Liver (tissue), 3 donors: ENCODE measurements at regions not wholly inside any gene's neighbourhood (a gene's known extent, or its start where the extent isn't known, plus 50 kb on each side); places are given as distances from the start of the nearest gene placed in this dataset.

Experiments used
- GABPA ChIP-seq, 2 donors: IDR thresholded peaks in 1 of 2; conservative IDR thresholded peaks in 1 of 2; 2 replicates each; pipeline ENCODE4 v1.6.1; 2016; ENCODE audit warnings: antibody characterized with exemption in 2 of 2, mild to moderate bottlenecking in 1 of 2, moderate library complexity in 1 of 2
- RAD21 ChIP-seq, 2 donors: IDR thresholded peaks; 2 replicates each; pipeline ENCODE4 v1.6.1; 2016; ENCODE audit warnings: antibody characterized with exemption in 2 of 2, mild to moderate bottlenecking in 2 of 2
- SP1 ChIP-seq: IDR thresholded peaks from 2 replicates; pipeline ENCODE4 v1.6.1; 2018; ENCODE audit warnings: antibody characterized with exemption, mild to moderate bottlenecking
- TAF1 ChIP-seq: conservative IDR thresholded peaks from 2 replicates; pipeline ENCODE4 v1.6.1; 2016; ENCODE audit warnings: antibody characterized with exemption, mild to moderate bottlenecking
- TF ChIP-seq, protein P1 (sequence below): fragments of 150-350 bp; IDR thresholded peaks from 2 replicates; pipeline ENCODE4 v1.5.1; 2017; ENCODE audit warnings: improper control_type of control experiment, low read depth, low read length; ENCODE audit not compliant: missing input control
- TF ChIP-seq, protein P2 (sequence below): IDR thresholded peaks from 2 replicates; pipeline ENCODE4 v1.6.1; 2016; ENCODE audit warnings: antibody characterized with exemption, mild to moderate bottlenecking
- donor health status: healthy.
- donor health status: healthy.

DNA sequence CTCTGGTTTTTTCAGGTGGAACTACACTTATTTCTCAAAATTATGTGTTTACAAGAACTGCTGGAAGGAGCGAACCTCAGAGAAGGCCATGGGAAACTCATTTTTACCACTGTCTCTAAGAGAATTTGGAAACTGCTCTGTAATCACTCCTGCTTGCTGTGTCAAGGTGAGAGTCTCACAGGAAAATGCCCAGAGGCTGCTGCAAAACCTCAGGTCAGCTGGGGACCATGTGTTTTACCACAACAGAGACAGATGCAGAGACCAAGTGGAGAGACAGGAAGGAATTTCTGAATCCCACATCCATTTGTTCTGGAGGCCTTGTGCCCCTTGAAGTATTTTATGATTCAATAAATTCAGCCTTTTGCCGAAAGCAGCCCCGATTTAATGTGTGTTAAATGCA is 743.8 kb upstream of the SLC10A2 start:
- TF ChIP-seq, protein P1, sequence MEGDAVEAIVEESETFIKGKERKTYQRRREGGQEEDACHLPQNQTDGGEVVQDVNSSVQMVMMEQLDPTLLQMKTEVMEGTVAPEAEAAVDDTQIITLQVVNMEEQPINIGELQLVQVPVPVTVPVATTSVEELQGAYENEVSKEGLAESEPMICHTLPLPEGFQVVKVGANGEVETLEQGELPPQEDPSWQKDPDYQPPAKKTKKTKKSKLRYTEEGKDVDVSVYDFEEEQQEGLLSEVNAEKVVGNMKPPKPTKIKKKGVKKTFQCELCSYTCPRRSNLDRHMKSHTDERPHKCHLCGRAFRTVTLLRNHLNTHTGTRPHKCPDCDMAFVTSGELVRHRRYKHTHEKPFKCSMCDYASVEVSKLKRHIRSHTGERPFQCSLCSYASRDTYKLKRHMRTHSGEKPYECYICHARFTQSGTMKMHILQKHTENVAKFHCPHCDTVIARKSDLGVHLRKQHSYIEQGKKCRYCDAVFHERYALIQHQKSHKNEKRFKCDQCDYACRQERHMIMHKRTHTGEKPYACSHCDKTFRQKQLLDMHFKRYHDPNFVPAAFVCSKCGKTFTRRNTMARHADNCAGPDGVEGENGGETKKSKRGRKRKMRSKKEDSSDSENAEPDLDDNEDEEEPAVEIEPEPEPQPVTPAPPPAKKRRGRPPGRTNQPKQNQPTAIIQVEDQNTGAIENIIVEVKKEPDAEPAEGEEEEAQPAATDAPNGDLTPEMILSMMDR, result no peak
- TF ChIP-seq RAD21 (IDR thresholded peaks at IDR 0.05) (no peak), GABPA (IDR thresholded peaks at IDR 0.05 in 1 of 2, conservative IDR thresholded peaks at IDR 0.05 in 1 of 2) (no peak), SP1 (no peak), TAF1 (no peak)
- TF ChIP-seq, protein P2, sequence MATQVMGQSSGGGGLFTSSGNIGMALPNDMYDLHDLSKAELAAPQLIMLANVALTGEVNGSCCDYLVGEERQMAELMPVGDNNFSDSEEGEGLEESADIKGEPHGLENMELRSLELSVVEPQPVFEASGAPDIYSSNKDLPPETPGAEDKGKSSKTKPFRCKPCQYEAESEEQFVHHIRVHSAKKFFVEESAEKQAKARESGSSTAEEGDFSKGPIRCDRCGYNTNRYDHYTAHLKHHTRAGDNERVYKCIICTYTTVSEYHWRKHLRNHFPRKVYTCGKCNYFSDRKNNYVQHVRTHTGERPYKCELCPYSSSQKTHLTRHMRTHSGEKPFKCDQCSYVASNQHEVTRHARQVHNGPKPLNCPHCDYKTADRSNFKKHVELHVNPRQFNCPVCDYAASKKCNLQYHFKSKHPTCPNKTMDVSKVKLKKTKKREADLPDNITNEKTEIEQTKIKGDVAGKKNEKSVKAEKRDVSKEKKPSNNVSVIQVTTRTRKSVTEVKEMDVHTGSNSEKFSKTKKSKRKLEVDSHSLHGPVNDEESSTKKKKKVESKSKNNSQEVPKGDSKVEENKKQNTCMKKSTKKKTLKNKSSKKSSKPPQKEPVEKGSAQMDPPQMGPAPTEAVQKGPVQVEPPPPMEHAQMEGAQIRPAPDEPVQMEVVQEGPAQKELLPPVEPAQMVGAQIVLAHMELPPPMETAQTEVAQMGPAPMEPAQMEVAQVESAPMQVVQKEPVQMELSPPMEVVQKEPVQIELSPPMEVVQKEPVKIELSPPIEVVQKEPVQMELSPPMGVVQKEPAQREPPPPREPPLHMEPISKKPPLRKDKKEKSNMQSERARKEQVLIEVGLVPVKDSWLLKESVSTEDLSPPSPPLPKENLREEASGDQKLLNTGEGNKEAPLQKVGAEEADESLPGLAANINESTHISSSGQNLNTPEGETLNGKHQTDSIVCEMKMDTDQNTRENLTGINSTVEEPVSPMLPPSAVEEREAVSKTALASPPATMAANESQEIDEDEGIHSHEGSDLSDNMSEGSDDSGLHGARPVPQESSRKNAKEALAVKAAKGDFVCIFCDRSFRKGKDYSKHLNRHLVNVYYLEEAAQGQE, result no peak
